ENCODE measurements at regions not wholly inside any gene's neighbourhood (a gene's known extent, or its start where the extent isn't known, plus 50 kb on each side); places are given as distances from the start of the nearest gene placed in this dataset.
"Not testable (repeated sequence)": the region's sequence is repeated elsewhere in the genome, so short reads cannot be mapped to it uniquely, and the experiment has no call there.

- no peak for TF ChIP-seq CTCF (IDR thresholded peaks at IDR 0.05; ENCODE audit: control insufficient read depth, extremely low read depth, insufficient read depth)
- no peak overlapping the region for H3K4me3 ChIP-seq (ENCODE audit: low read depth, low read length)
- DNase-seq (ENCODE audit: low read depth) = no peak
Measured at GRCh38 chr2:51790854-51791253, 758.9 kb upstream of the NRXN1 start.

GRCh38 chr2:51789918-51790317 lies 758.0 kb upstream of the NRXN1 start:
- no peak for TF ChIP-seq CTCF (IDR thresholded peaks at IDR 0.05; ENCODE audit: control insufficient read depth, extremely low read depth, insufficient read depth)
- no peak for DNase-seq (ENCODE audit: low read depth)

GRCh38 chr2:51782921-51783765 lies 751.2 kb upstream of the NRXN1 start:
- H3K4me3 ChIP-seq (ENCODE audit: low read depth, low read length) = no peak overlapping the region
- no peak for DNase-seq (ENCODE audit: low read depth)
- no peak for TF ChIP-seq CTCF (IDR thresholded peaks at IDR 0.05; ENCODE audit: control insufficient read depth, extremely low read depth, insufficient read depth)

More at GRCh38 chr2:51789918-51790317, 758.0 kb upstream of the NRXN1 start:
- no peak overlapping the region for H3K4me3 ChIP-seq (ENCODE audit: low read depth, low read length)

- TF ChIP-seq CTCF (IDR thresholded peaks at IDR 0.05; ENCODE audit: control insufficient read depth, extremely low read depth, insufficient read depth) = no peak
- no peak for DNase-seq (ENCODE audit: low read depth)
- no peak overlapping the region for H3K4me3 ChIP-seq (ENCODE audit: low read depth, low read length)
Measured at GRCh38 chr2:51781691-51782090, 749.8 kb upstream of the NRXN1 start.

GRCh38 chr2:51780353-51780752 lies 748.4 kb upstream of the NRXN1 start:
- TF ChIP-seq CTCF (IDR thresholded peaks at IDR 0.05; ENCODE audit: control insufficient read depth, extremely low read depth, insufficient read depth) = no peak
- H3K4me3 ChIP-seq (ENCODE audit: low read depth, low read length) = no peak overlapping the region
- DNase-seq (ENCODE audit: low read depth) = no peak

GRCh38 chr2:51779723-51780122 lies 747.8 kb upstream of the NRXN1 start:
- DNase-seq (ENCODE audit: low read depth); H3K4me3 ChIP-seq (ENCODE audit: low read depth, low read length): not testable (repeated sequence)

- no peak for DNase-seq (ENCODE audit: low read depth)
- no peak overlapping the region for H3K4me3 ChIP-seq (ENCODE audit: low read depth, low read length)
- no peak for TF ChIP-seq CTCF (IDR thresholded peaks at IDR 0.05; ENCODE audit: control insufficient read depth, extremely low read depth, insufficient read depth)
Measured at GRCh38 chr2:51778806-51779205, 746.9 kb upstream of the NRXN1 start.

- DNase-seq (ENCODE audit: low read depth); H3K4me3 ChIP-seq (ENCODE audit: low read depth, low read length): not testable (repeated sequence)
Measured at GRCh38 chr2:51774606-51775005, 742.7 kb upstream of the NRXN1 start.

Data from LNCaP clone FGC (cell line).